ENCODE measurements at regions not wholly inside any gene's neighbourhood (a gene's known extent, or its start where the extent isn't known, plus 50 kb on each side); places are given as distances from the start of the nearest gene placed in this dataset.
A peak's percentile ranks its signal among the peaks of the same experiment; 100 is the strongest.
"Not testable (repeated sequence)": the region's sequence is repeated elsewhere in the genome, so short reads cannot be mapped to it uniquely, and the experiment has no call there.

GRCh38 chr6:147651-148050 lies 144.6 kb upstream of the DUSP22 start:
- 95 to 98% methylated on average over 4 of the region's 5 CpGs for WGBS, 2 donors
- intact Hi-C loops (cut with DNase I): not testable (repeated sequence)

GRCh38 chr6:148051-148984 lies 144.0 kb upstream of the DUSP22 start:
- peak in 1 of 4 experiments; percentile 14 for TF ChIP-seq CTCF (IDR thresholded peaks at IDR 0.05)
- H3K9me3 ChIP-seq; H3K4me3 ChIP-seq; H3K27me3 ChIP-seq; intact Hi-C loops (cut with DNase I); DNase-seq; H3K4me1 ChIP-seq; H3K36me3 ChIP-seq; H3K27ac ChIP-seq: not testable (repeated sequence)
- 82 to 89% methylated on average over 61 of the region's 61 CpGs for WGBS, 2 donors

More at GRCh38 chr6:147651-148050, 144.6 kb upstream of the DUSP22 start:
- H3K9me3 ChIP-seq, H3K4me3 ChIP-seq, H3K27me3 ChIP-seq, H3K36me3 ChIP-seq, H3K4me1 ChIP-seq, H3K27ac ChIP-seq, DNase-seq: not testable (repeated sequence)

GRCh38 chr6:150147-150546 lies 142.1 kb upstream of the DUSP22 start:
- H3K27me3 ChIP-seq: peaks cover 0 to 13% (median 5%) of the 10 kb centered on the region in 3 donors
- DNase-seq; H3K27ac ChIP-seq; H3K9me3 ChIP-seq; H3K36me3 ChIP-seq; H3K4me3 ChIP-seq; H3K4me1 ChIP-seq; intact Hi-C loops (cut with DNase I): not testable (repeated sequence)
- 46 to 88% methylated on average over 1 of the region's 1 CpG for WGBS, 2 donors

GRCh38 chr6:152436-152835 lies 139.9 kb upstream of the DUSP22 start:
- H3K27ac ChIP-seq; H3K9me3 ChIP-seq; H3K4me3 ChIP-seq; intact Hi-C loops (cut with DNase I); DNase-seq; H3K4me1 ChIP-seq; H3K36me3 ChIP-seq: not testable (repeated sequence)
- WGBS, 2 donors: 89 to 90% methylated on average over 3 of the region's 3 CpGs
- peaks cover 0 to 20% (median 5%) of the 10 kb centered on the region in 3 donors for H3K27me3 ChIP-seq

- H3K36me3 ChIP-seq; H3K4me1 ChIP-seq; H3K4me3 ChIP-seq; H3K27ac ChIP-seq; intact Hi-C loops (cut with DNase I); H3K9me3 ChIP-seq; DNase-seq: not testable (repeated sequence)
- peaks cover 0 to 25% (median 5%) of the 10 kb centered on the region in 3 donors for H3K27me3 ChIP-seq
- WGBS, 2 donors: 4 to 11% methylated on average over 2 of the region's 2 CpGs
These were observed 139.3 kb upstream of the DUSP22 start for GRCh38 chr6:153026-153425.

- intact Hi-C loops (cut with DNase I); H3K36me3 ChIP-seq; H3K4me1 ChIP-seq; H3K27ac ChIP-seq; H3K9me3 ChIP-seq; H3K4me3 ChIP-seq; DNase-seq: not testable (repeated sequence)
- 53 to 69% methylated on average over 3 of the region's 3 CpGs for WGBS, 2 donors
- peaks cover 0 to 27% (median 5%) of the 10 kb centered on the region in 3 donors for H3K27me3 ChIP-seq
These were observed 138.4 kb upstream of the DUSP22 start for GRCh38 chr6:153867-154266.

- H3K4me3 ChIP-seq; intact Hi-C loops (cut with DNase I); DNase-seq; H3K27ac ChIP-seq; H3K9me3 ChIP-seq; H3K4me1 ChIP-seq; H3K36me3 ChIP-seq: not testable (repeated sequence)
- WGBS, 2 donors: 64 to 80% methylated on average over 9 of the region's 9 CpGs
- H3K27me3 ChIP-seq: peaks cover 0 to 27% (median 5%) of the 10 kb centered on the region in 3 donors
These were observed 137.8 kb upstream of the DUSP22 start for GRCh38 chr6:154321-155092.

GRCh38 chr6:156010-156409 lies 136.3 kb upstream of the DUSP22 start:
- no peaks in the 10 kb centered on the region for H3K36me3 ChIP-seq
- H3K4me3 ChIP-seq: no peak overlapping the region
- no peak for DNase-seq
- H3K9me3 ChIP-seq: no peaks in the 10 kb centered on the region
- H3K27ac ChIP-seq: no peak overlapping the region
- no peaks in the 10 kb centered on the region for H3K4me1 ChIP-seq
- intact Hi-C loops (cut with DNase I): no loop called here
- H3K27me3 ChIP-seq: peaks cover 0 to 27% (median 5%) of the 10 kb centered on the region in 3 donors
- TF ChIP-seq POLR2AphosphoS5 (IDR thresholded peaks at IDR 0.05) (no peak), CTCF (IDR thresholded peaks at IDR 0.05) (no peak), POLR2A (IDR thresholded peaks at IDR 0.05) (no peak), EP300 (IDR thresholded peaks at IDR 0.05) (no peak)
- WGBS, 2 donors: 57 to 74% methylated on average over 5 of the region's 5 CpGs

GRCh38 chr6:156441-157140 lies 135.7 kb upstream of the DUSP22 start:
- H3K9me3 ChIP-seq; DNase-seq; intact Hi-C loops (cut with DNase I); H3K27ac ChIP-seq; H3K36me3 ChIP-seq; H3K4me1 ChIP-seq; H3K4me3 ChIP-seq: not testable (repeated sequence)
- H3K27me3 ChIP-seq: peaks cover 0 to 23% (median 5%) of the 10 kb centered on the region in 3 donors
- WGBS, 2 donors: 61 to 70% methylated on average over 4 of the region's 4 CpGs

Data from sigmoid colon (tissue), 6 donors.